HS-5 (cell line): ENCODE measurements at regions not wholly inside any gene's neighbourhood (a gene's known extent, or its start where the extent isn't known, plus 50 kb on each side); places are given as distances from the start of the nearest gene placed in this dataset.
A peak's percentile ranks its signal among the peaks of the same experiment; 100 is the strongest.
"Not testable (repeated sequence)": the region's sequence is repeated elsewhere in the genome, so short reads cannot be mapped to it uniquely, and the experiment has no call there.

Source experiments
- DNase-seq: peaks from one replicate; pipeline ENCODE4 v3.0.0-alpha.2; 2012; ENCODE audit warnings: low read depth

GRCh38 chr7:46071601-46072000, 150.5 kb upstream of the IGFBP3 start:
- peak; percentile 45 for DNase-seq

GRCh38 chr7:46071076-46071475, 150.0 kb upstream of the IGFBP3 start:
- DNase-seq = peak; percentile 63

GRCh38 chr7:46068159-46068558, 147.1 kb upstream of the IGFBP3 start:
- DNase-seq = no peak

- no peak for DNase-seq
Measured at GRCh38 chr7:46059308-46060020, 138.4 kb upstream of the IGFBP3 start.

GRCh38 chr7:46058086-46058823, 137.2 kb upstream of the IGFBP3 start:
- peak; percentile 75 for DNase-seq

- no peak for DNase-seq
Measured at GRCh38 chr7:46054915-46055314, 133.8 kb upstream of the IGFBP3 start.

- DNase-seq = no peak
Measured at GRCh38 chr7:46054272-46054671, 133.2 kb upstream of the IGFBP3 start.

GRCh38 chr7:46047581-46047980, 126.5 kb upstream of the IGFBP3 start:
- no peak for DNase-seq

- not testable (repeated sequence) for DNase-seq
Measured at GRCh38 chr7:46043338-46043737, 122.3 kb upstream of the IGFBP3 start.

- not testable (repeated sequence) for DNase-seq
Measured at GRCh38 chr7:46039813-46040212, 118.7 kb upstream of the IGFBP3 start.

GRCh38 chr7:46035166-46035565, 114.1 kb upstream of the IGFBP3 start:
- no peak for DNase-seq

GRCh38 chr7:46034056-46034768, 113.1 kb upstream of the IGFBP3 start:
- no peak for DNase-seq

- no peak for DNase-seq
Measured at GRCh38 chr7:46033592-46033991, 112.5 kb upstream of the IGFBP3 start.

- DNase-seq = no peak
Measured at GRCh38 chr7:46032942-46033341, 111.9 kb upstream of the IGFBP3 start.

GRCh38 chr7:46032353-46032752, 111.3 kb upstream of the IGFBP3 start:
- no peak for DNase-seq

GRCh38 chr7:46029111-46029704, 108.1 kb upstream of the IGFBP3 start:
- DNase-seq = no peak

GRCh38 chr7:46028246-46028645, 107.2 kb upstream of the IGFBP3 start:
- no peak for DNase-seq

- no peak for DNase-seq
Measured at GRCh38 chr7:46026741-46027140, 105.7 kb upstream of the IGFBP3 start.

GRCh38 chr7:46024263-46024916, 103.3 kb upstream of the IGFBP3 start:
- no peak for DNase-seq

- no peak for DNase-seq
Measured at GRCh38 chr7:46022397-46022796, 101.3 kb upstream of the IGFBP3 start.

- DNase-seq = no peak
Measured at GRCh38 chr7:46015107-46015868, 94.2 kb upstream of the IGFBP3 start.
